ENCODE measurements at regions not wholly inside any gene's neighbourhood (a gene's known extent, or its start where the extent isn't known, plus 50 kb on each side); places are given as distances from the start of the nearest gene placed in this dataset.

- TF ChIP-seq CTCF (IDR thresholded peaks at IDR 0.05): no peak
- TF ChIP-seq POLR2A (IDR thresholded peaks at IDR 0.05): no peak
Measured at GRCh38 chr9:93899609-93900435, 55.3 kb downstream of the BARX1 start.

Data from gastroesophageal sphincter (tissue), 3 donors.